Stimulated activated CD4-positive, alpha-beta T cell treated with anti-CD3 and anti-CD28 coated beads, Interleukin-2, amount 100 ng/mL, for 24 hours (primary cell): ENCODE measurements at regions not wholly inside any gene's neighbourhood (a gene's known extent, or its start where the extent isn't known, plus 50 kb on each side); places are given as distances from the start of the nearest gene placed in this dataset.

Experiments used
- DNase-seq, 2 donors: peaks; one replicate each; pipeline ENCODE4 v3.0.0-alpha.2; 2020

- no peak for DNase-seq
These were observed 211.2 kb upstream of the CTAGE1 start for GRCh38 chr18:22628795-22629510.

- DNase-seq: no peak
These were observed 213.3 kb upstream of the CTAGE1 start for GRCh38 chr18:22630980-22631379.

GRCh38 chr18:22632191-22632590 is 214.5 kb upstream of the CTAGE1 start:
- DNase-seq: no peak

GRCh38 chr18:22634464-22634863 is 216.7 kb upstream of the CTAGE1 start:
- no peak for DNase-seq

GRCh38 chr18:22637787-22638186 is 220.1 kb upstream of the CTAGE1 start:
- no peak for DNase-seq

GRCh38 chr18:22639026-22639463 is 221.3 kb upstream of the CTAGE1 start:
- no peak for DNase-seq

GRCh38 chr18:22639561-22639960 is 221.8 kb upstream of the CTAGE1 start:
- DNase-seq: no peak

- DNase-seq: no peak
These were observed 222.6 kb upstream of the CTAGE1 start for GRCh38 chr18:22640281-22640842.

GRCh38 chr18:22641958-22642357 is 224.2 kb upstream of the CTAGE1 start:
- no peak for DNase-seq

- no peak for DNase-seq
These were observed 226.0 kb upstream of the CTAGE1 start for GRCh38 chr18:22643731-22644130.

- DNase-seq: no peak
These were observed 232.5 kb upstream of the CTAGE1 start for GRCh38 chr18:22650247-22650646.

- DNase-seq: no peak
These were observed 239.9 kb upstream of the CTAGE1 start for GRCh38 chr18:22657619-22658018.

- no peak for DNase-seq
These were observed 240.6 kb upstream of the CTAGE1 start for GRCh38 chr18:22658318-22658717.

GRCh38 chr18:22663378-22663777 is 245.7 kb upstream of the CTAGE1 start:
- DNase-seq: no peak

- DNase-seq: no peak
These were observed 248.8 kb upstream of the CTAGE1 start for GRCh38 chr18:22666411-22666940.

GRCh38 chr18:22667156-22667555 is 249.4 kb upstream of the CTAGE1 start:
- no peak for DNase-seq

- DNase-seq: no peak
These were observed 250.1 kb upstream of the CTAGE1 start for GRCh38 chr18:22667616-22668422.

- DNase-seq: no peak
These were observed 250.8 kb upstream of the CTAGE1 start for GRCh38 chr18:22668496-22668895.

GRCh38 chr18:22670914-22671313 is 253.2 kb upstream of the CTAGE1 start:
- no peak for DNase-seq

GRCh38 chr18:22673182-22673862 is 255.6 kb upstream of the CTAGE1 start:
- DNase-seq: no peak

- no peak for DNase-seq
These were observed 256.6 kb upstream of the CTAGE1 start for GRCh38 chr18:22674272-22674671.

- DNase-seq: no peak
These were observed 257.3 kb upstream of the CTAGE1 start for GRCh38 chr18:22675006-22675405.

- DNase-seq: no peak
These were observed 256.7 kb upstream of the RBBP8 start for GRCh38 chr18:22676423-22676822.
